ENCODE measurements at regions not wholly inside any gene's neighbourhood (a gene's known extent, or its start where the extent isn't known, plus 50 kb on each side); places are given as distances from the start of the nearest gene placed in this dataset.

- no peak for TF ChIP-seq CTCF (IDR thresholded peaks at IDR 0.05; ENCODE audit: insufficient read depth, low read length)
- H3K4me3 ChIP-seq (ENCODE audit: low read depth, low read length), result no peak overlapping the region
- DNase-seq (ENCODE audit: low read depth), result no peak
Measured at GRCh38 chr1:18541046-18541795, 60.5 kb downstream of the KLHDC7A start.

- H3K4me3 ChIP-seq (ENCODE audit: low read depth, low read length), result no peak overlapping the region
- no peak for TF ChIP-seq CTCF (IDR thresholded peaks at IDR 0.05; ENCODE audit: insufficient read depth, low read length)
- DNase-seq (ENCODE audit: low read depth), result no peak
Measured at GRCh38 chr1:18542351-18542750, 61.6 kb downstream of the KLHDC7A start.

GRCh38 chr1:18546026-18546425 lies 65.3 kb downstream of the KLHDC7A start:
- TF ChIP-seq CTCF (IDR thresholded peaks at IDR 0.05; ENCODE audit: insufficient read depth, low read length), result no peak
- no peak for DNase-seq (ENCODE audit: low read depth)
- no peak overlapping the region for H3K4me3 ChIP-seq (ENCODE audit: low read depth, low read length)

GRCh38 chr1:18547460-18547859 lies 66.7 kb downstream of the KLHDC7A start:
- TF ChIP-seq CTCF (IDR thresholded peaks at IDR 0.05; ENCODE audit: insufficient read depth, low read length), result no peak
- H3K4me3 ChIP-seq (ENCODE audit: low read depth, low read length), result no peak overlapping the region
- DNase-seq (ENCODE audit: low read depth), result no peak

- H3K4me3 ChIP-seq (ENCODE audit: low read depth, low read length), result no peak overlapping the region
- TF ChIP-seq CTCF (IDR thresholded peaks at IDR 0.05; ENCODE audit: insufficient read depth, low read length), result no peak
- no peak for DNase-seq (ENCODE audit: low read depth)
Measured at GRCh38 chr1:18548643-18549042, 67.9 kb downstream of the KLHDC7A start.

- no peak for DNase-seq (ENCODE audit: low read depth)
- TF ChIP-seq CTCF (IDR thresholded peaks at IDR 0.05; ENCODE audit: insufficient read depth, low read length), result no peak
Measured at GRCh38 chr1:18549106-18549505, 68.4 kb downstream of the KLHDC7A start.

GRCh38 chr1:18549906-18550305 lies 69.2 kb downstream of the KLHDC7A start:
- TF ChIP-seq CTCF (IDR thresholded peaks at IDR 0.05; ENCODE audit: insufficient read depth, low read length), result no peak
- DNase-seq (ENCODE audit: low read depth), result no peak
- no peak overlapping the region for H3K4me3 ChIP-seq (ENCODE audit: low read depth, low read length)

More at GRCh38 chr1:18549106-18549505, 68.4 kb downstream of the KLHDC7A start:
- no peak overlapping the region for H3K4me3 ChIP-seq (ENCODE audit: low read depth, low read length)

Data from fibroblast of the aortic adventitia (primary cell).